HG03432 (cell line): ENCODE measurements at regions not wholly inside any gene's neighbourhood (a gene's known extent, or its start where the extent isn't known, plus 50 kb on each side); places are given as distances from the start of the nearest gene placed in this dataset.

Experiments used
- ATAC-seq: cut with Tn5 transposase; IDR thresholded peaks from one replicate; pipeline ENCODE4 v1.9.1; 2021; ENCODE audit warnings: mild to moderate bottlenecking, moderate library complexity; ENCODE audit not compliant: unreplicated experiment

GRCh38 chr9:2991292-2991691 lies 147.4 kb upstream of the PUM3 start:
- no peak for ATAC-seq

- no peak for ATAC-seq
These were observed 143.8 kb upstream of the PUM3 start for GRCh38 chr9:2987679-2988078.

- ATAC-seq: no peak
These were observed 141.4 kb upstream of the PUM3 start for GRCh38 chr9:2985343-2985742.

- ATAC-seq: no peak
These were observed 140.6 kb upstream of the PUM3 start for GRCh38 chr9:2984491-2984890.

- no peak for ATAC-seq
These were observed 136.2 kb upstream of the PUM3 start for GRCh38 chr9:2979957-2980610.

- ATAC-seq: no peak
These were observed 128.6 kb upstream of the PUM3 start for GRCh38 chr9:2972475-2972874.

- ATAC-seq: no peak
These were observed 127.0 kb upstream of the PUM3 start for GRCh38 chr9:2970864-2971263.

GRCh38 chr9:2967766-2968165 lies 123.9 kb upstream of the PUM3 start:
- no peak for ATAC-seq

GRCh38 chr9:2966565-2967300 lies 122.8 kb upstream of the PUM3 start:
- no peak for ATAC-seq

- no peak for ATAC-seq
These were observed 120.6 kb upstream of the PUM3 start for GRCh38 chr9:2964470-2964869.

GRCh38 chr9:2963307-2963706 lies 119.4 kb upstream of the PUM3 start:
- no peak for ATAC-seq

GRCh38 chr9:2962471-2963172 lies 118.7 kb upstream of the PUM3 start:
- ATAC-seq: no peak

- no peak for ATAC-seq
These were observed 114.3 kb upstream of the PUM3 start for GRCh38 chr9:2958219-2958618.

- no peak for ATAC-seq
These were observed 113.8 kb upstream of the PUM3 start for GRCh38 chr9:2957656-2958200.

GRCh38 chr9:2955575-2955974 lies 111.7 kb upstream of the PUM3 start:
- ATAC-seq: no peak

- ATAC-seq: no peak
These were observed 95.5 kb upstream of the PUM3 start for GRCh38 chr9:2939368-2939767.

GRCh38 chr9:2936221-2936620 lies 92.3 kb upstream of the PUM3 start:
- no peak for ATAC-seq

GRCh38 chr9:2934883-2935282 lies 91.0 kb upstream of the PUM3 start:
- no peak for ATAC-seq

- no peak for ATAC-seq
These were observed 90.4 kb upstream of the PUM3 start for GRCh38 chr9:2934241-2934650.

- ATAC-seq: no peak
These were observed 89.5 kb upstream of the PUM3 start for GRCh38 chr9:2933165-2934095.

GRCh38 chr9:2928411-2928810 lies 84.5 kb upstream of the PUM3 start:
- ATAC-seq: no peak
